IMR-90 (cell line): ENCODE measurements at regions not wholly inside any gene's neighbourhood (a gene's known extent, or its start where the extent isn't known, plus 50 kb on each side); places are given as distances from the start of the nearest gene placed in this dataset.

Experiments
- ATAC-seq: fragments of 200-7000 bp; cut with Tn5 transposase; 2 replicates; pipeline ENCODE4 v1.9.1; 2020; ENCODE audit warnings: low read depth, mild to moderate bottlenecking, moderate library complexity
- BruUV-seq: library from RNA; stranded (reverse); fragments of 400-500 nt; replicated peaks from 2 replicates; lab custom pipeline; 2021; lab: Mats Ljungman, UMichigan
- CTCF ChIA-PET: fragments of 300-600 bp; formaldehyde crosslinking; extraction: SDS; loops from one replicate; lab custom pipeline; 2021; ENCODE audit warnings: antibody characterized with exemption; lab: Yijun Ruan, JAX
- POLR2A ChIA-PET: fragments of 300-600 bp; sonication (Branson Sonifier 250); formaldehyde crosslinking; loops from one replicate; lab custom pipeline; 2022; ENCODE audit warnings: antibody characterized with exemption; ENCODE audit not compliant: unreplicated experiment; lab: Charles Lee
- DNase-seq: peaks from one replicate; pipeline ENCODE4 v3.0.0; 2013
- H2AFZ ChIP-seq: replicated peaks from 2 replicates; pipeline ENCODE3; 2013; ENCODE audit warnings: low read length, mild to moderate bottlenecking; ENCODE audit not compliant: poor library complexity
- H2AK5ac ChIP-seq: 2 replicates; pipeline ENCODE4 v1.6.1; 2013; ENCODE audit warnings: low read depth, low read length, inconsistent platforms
- H2AK9ac ChIP-seq: replicated peaks from 2 replicates; pipeline ENCODE3; 2013; ENCODE audit warnings: mild to moderate bottlenecking, low read depth, low read length, moderate library complexity; ENCODE audit not compliant: poor library complexity
- H2BK120ac ChIP-seq: 2 replicates; pipeline ENCODE4 v1.6.1; 2013; ENCODE audit warnings: low read depth, low read length, inconsistent platforms
- H2BK15ac ChIP-seq: 3 replicates; pipeline ENCODE4 v1.6.1; 2013; ENCODE audit warnings: low read depth, low read length, inconsistent platforms
- H2BK20ac ChIP-seq: 2 replicates; pipeline ENCODE4 v1.6.1; 2013; ENCODE audit warnings: low read depth, mild to moderate bottlenecking, inconsistent platforms, low read length, moderate library complexity
- H2BK5ac ChIP-seq: 2 replicates; pipeline ENCODE4 v1.6.1; 2013; ENCODE audit warnings: mild to moderate bottlenecking, low read depth, low read length, inconsistent platforms; ENCODE audit not compliant: poor library complexity, severe bottlenecking
- H3K14ac ChIP-seq: replicated peaks from 2 replicates; pipeline ENCODE4 v1.6.1; 2013; ENCODE audit warnings: low read depth, low read length, inconsistent platforms
- H3K18ac ChIP-seq: 2 replicates; pipeline ENCODE4 v1.6.1; 2013; ENCODE audit warnings: low read depth, low read length, control low read depth
- H3K23ac ChIP-seq: 2 replicates; pipeline ENCODE4 v1.6.1; 2013; ENCODE audit warnings: low read depth, low read length, inconsistent platforms
- H3K27ac ChIP-seq: 2 replicates; pipeline ENCODE4 v1.5.1; 2013; ENCODE audit warnings: mild to moderate bottlenecking, control low read depth, low read length; ENCODE audit not compliant: insufficient read depth
- H3K27me3 ChIP-seq: 2 replicates; pipeline ENCODE4 v1.6.1; 2013; ENCODE audit warnings: low read length; ENCODE audit not compliant: control insufficient read depth, insufficient read depth
- H3K36me3 ChIP-seq: 2 replicates; pipeline ENCODE4 v1.6.1; 2013; ENCODE audit warnings: low read length, mixed read lengths; ENCODE audit not compliant: control insufficient read depth, insufficient read depth
- H3K4ac ChIP-seq: 2 replicates; pipeline ENCODE4 v1.6.1; 2013; ENCODE audit warnings: low read depth, low read length, inconsistent platforms
- H3K4me1 ChIP-seq: 2 replicates; pipeline ENCODE4 v1.6.1; 2013; ENCODE audit warnings: low read length, mixed read lengths; ENCODE audit not compliant: control insufficient read depth, insufficient read depth
- H3K4me2 ChIP-seq: 2 replicates; pipeline ENCODE4 v1.6.1; 2013; ENCODE audit warnings: low read depth, mild to moderate bottlenecking, control low read depth, low read length, moderate library complexity
- H3K4me3 ChIP-seq: 2 replicates; pipeline ENCODE4 v1.5.1; 2013; ENCODE audit warnings: low read depth, mild to moderate bottlenecking, control low read depth, low read length, moderate library complexity; ENCODE audit not compliant: insufficient read depth
- H3K56ac ChIP-seq: 2 replicates; pipeline ENCODE4 v1.6.1; 2013; ENCODE audit warnings: low read length, inconsistent platforms; ENCODE audit not compliant: insufficient read depth; ENCODE audit errors: extremely low read depth
- H3K79me1 ChIP-seq, 2 experiments: 2 replicates each; pipeline ENCODE4 v1.6.1; 2013; ENCODE audit warnings: low read length in 2 of 2, inconsistent platforms in 1 of 2, low read depth in 1 of 2
- H3K9ac ChIP-seq: 2 replicates; pipeline ENCODE4 v1.6.1; 2013; ENCODE audit warnings: low read depth, low read length, control low read depth
- H3K9me1 ChIP-seq: 2 replicates; pipeline ENCODE4 v1.6.1; 2013; ENCODE audit warnings: low read length, inconsistent platforms; ENCODE audit not compliant: insufficient read depth
- H3K9me3 ChIP-seq: 2 replicates; pipeline ENCODE4 v1.6.1; 2013; ENCODE audit warnings: low read length; ENCODE audit not compliant: control insufficient read depth, insufficient read depth
- H4K20me1 ChIP-seq: 2 replicates; pipeline ENCODE4 v1.6.1; 2013; ENCODE audit warnings: low read length, inconsistent platforms; ENCODE audit not compliant: insufficient read depth
- H4K5ac ChIP-seq: 2 replicates; pipeline ENCODE4 v1.6.1; 2013; ENCODE audit warnings: mild to moderate bottlenecking, low read depth, low read length, control low read depth
- H4K8ac ChIP-seq, 2 experiments: 2 replicates each; pipeline ENCODE4 v1.6.1; 2013; ENCODE audit warnings: low read depth in 2 of 2, low read length in 2 of 2, control low read depth in 1 of 2, inconsistent platforms in 1 of 2
- H4K91ac ChIP-seq: 2 replicates; pipeline ENCODE4 v1.6.1; 2013; ENCODE audit warnings: low read depth, low read length, inconsistent platforms; ENCODE audit not compliant: insufficient read depth
- BHLHE40 ChIP-seq: fragments of 150-350 bp; IDR thresholded peaks from 2 replicates; pipeline ENCODE4 v1.6.1; 2016; ENCODE audit warnings: mild to moderate bottlenecking, low read depth, low read length
- CEBPB ChIP-seq: IDR thresholded peaks from 2 replicates; pipeline ENCODE4 v1.6.1; 2012; ENCODE audit warnings: low read depth, low read length, improper control_type of control experiment
- CHD1 ChIP-seq: IDR thresholded peaks from 2 replicates; pipeline ENCODE4 v1.6.1; 2012; ENCODE audit warnings: low read depth, low read length, improper control_type of control experiment
- CTCF ChIP-seq: conservative IDR thresholded peaks from 2 replicates; pipeline ENCODE4 v1.5.1; 2012; ENCODE audit warnings: mild to moderate bottlenecking, low read depth, low read length, improper control_type of control experiment
- ELK1 ChIP-seq: fragments of 150-350 bp; IDR thresholded peaks from 2 replicates; pipeline ENCODE4 v1.6.1; 2016; ENCODE audit warnings: low read depth, mild to moderate bottlenecking, low read length, moderate library complexity, borderline replicate concordance
- FOS ChIP-seq: fragments of 150-350 bp; IDR thresholded peaks from 2 replicates; pipeline ENCODE4 v1.6.1; 2016; ENCODE audit warnings: low read depth, low read length
- MAFK ChIP-seq: IDR thresholded peaks from 2 replicates; pipeline ENCODE4 v1.6.1; 2012; ENCODE audit warnings: low read depth, low read length, improper control_type of control experiment
- MXI1 ChIP-seq: IDR thresholded peaks from 2 replicates; pipeline ENCODE4 v1.6.1; 2012; ENCODE audit warnings: low read depth, mild to moderate bottlenecking, low read length, moderate library complexity, borderline replicate concordance
- NFE2L2 ChIP-seq: fragments of 150-350 bp; IDR thresholded peaks from 2 replicates; pipeline ENCODE4 v1.6.1; 2016; ENCODE audit warnings: low read depth, mild to moderate bottlenecking, low read length
- RAD21 ChIP-seq: IDR thresholded peaks from 2 replicates; pipeline ENCODE4 v1.6.1; 2012; ENCODE audit warnings: low read length, improper control_type of control experiment
- RCOR1 ChIP-seq: IDR thresholded peaks from 2 replicates; pipeline ENCODE4 v1.6.1; 2012; ENCODE audit warnings: mild to moderate bottlenecking, low read length, improper control_type of control experiment; ENCODE audit not compliant: insufficient replicate concordance
- RFX5 ChIP-seq: IDR thresholded peaks from 2 replicates; pipeline ENCODE4 v1.8.0; 2012; ENCODE audit warnings: low read depth, mild to moderate bottlenecking, low read length, moderate library complexity
- SMC3 ChIP-seq: fragments of 150-350 bp; IDR thresholded peaks from 2 replicates; pipeline ENCODE4 v1.6.1; 2016; ENCODE audit warnings: low read depth, mild to moderate bottlenecking, antibody characterized with exemption, low read length, moderate library complexity
- WGBS, 2 experiments: methylation state at CpG; one replicate each; pipeline versions ENCODE4 v1.1.5 to v1.1.7; 2013; ENCODE audit warnings: missing lambda C conversion rate in 2 of 2; ENCODE audit not compliant: insufficient read length in 1 of 2; ENCODE audit errors: extremely low coverage in 2 of 2; 5-methylcytosine and 5-hydroxymethylcytosine counted together
- dilution Hi-C: fragments of 300-500 bp; cut with HindIII; formaldehyde crosslinking; loops from one replicate; pipeline ENCODE4 v1.14.3; 2018; ENCODE audit warnings: low sequenced_read_pairs; ENCODE audit not compliant: unreplicated experiment
- in situ Hi-C: fragments of 300-500 bp; cut with MboI; formaldehyde crosslinking; loops from 3 replicates; pipeline ENCODE4 v1.14.3; 2019; ENCODE audit warnings: low sequenced_read_pairs, inconsistent platforms, mixed read lengths
- intact Hi-C: fragments of 100-400 bp; cut with micrococcal nuclease; formaldehyde crosslinking; loops from 2 replicates; pipeline ENCODE4 v1.10.0; 2022

- TF ChIP-seq CHD1, result no peak
Observed at GRCh38 chr2:237253046-237253702, 160.8 kb downstream of the COL6A3 start (continued).

- Histone ChIP-seq H3K18ac (peak overlapping the region; percentile 67), H3K27me3 (no peaks in the 10 kb centered on the region), H3K4me3 (no peak overlapping the region), H2AK5ac (peak overlapping the region; percentile 97; the same call in 1 of the 2 replicates), H4K8ac (peak overlapping the region; percentile 39 to 81), H2AK9ac (no peak overlapping the region), H4K91ac (peak overlapping the region; percentile 78), H3K4ac (peak overlapping the region; percentile 92), H3K9ac (no peak overlapping the region; the same call in 1 of the 2 replicates), H3K27ac (peak overlapping the region; percentile 88; the same call in 1 of the 2 replicates), H2BK5ac (peak overlapping the region; percentile 95), H2AFZ (no peak overlapping the region), H2BK15ac (peak overlapping the region; percentile 81; the same call in 2 of the 3 replicates), H4K20me1 (no peaks in the 10 kb centered on the region), H3K14ac (peak overlapping the region; percentile 91), H3K79me1 (peaks cover 17 to 31% of the 10 kb centered on the region in 2 experiments; a peak in 3 of 4 replicates), H2BK120ac (peak overlapping the region; percentile 93), H3K56ac (peak overlapping the region; percentile 67), H3K4me2 (no peak overlapping the region), H3K23ac (peak overlapping the region; percentile 71; the same call in 1 of the 2 replicates), H4K5ac (peak overlapping the region; percentile 87), H3K9me1 (peaks cover 29% of the 10 kb centered on the region), H3K4me1 (peaks cover 40% of the 10 kb centered on the region), H2BK20ac (peak overlapping the region; percentile 90), H3K9me3 (no peaks in the 10 kb centered on the region), H3K36me3 (no peaks in the 10 kb centered on the region)
- in situ Hi-C loops (no loop called here), dilution Hi-C loops (no loop called here), intact Hi-C loops (no loop called here)
- peak; percentile 75 for DNase-seq
- ATAC-seq, result no peak
- WGBS, 2 experiments, result no CpG with 5 or more reads among the region's 2 CpGs
- ChIA-PET CTCF (interaction anchor here (2.5 kb wide), 1 partner anchor 70 kb away, joined by 4 read pairs; no protein-coding TSS in a partner anchor), POLR2A (interaction anchor here (0.8 to 2.8 kb wide), 3 partner anchors 27 to 98 kb away, joined by 4 to 8 read pairs (median 4); no protein-coding TSS in a partner anchor)
- BruUV-seq, result no TSS peak
- TF ChIP-seq MAFK (no peak), NFE2L2 (no peak), RAD21 (no peak), RFX5 (no peak), SMC3 (no peak), CEBPB (no peak), FOS (no peak), BHLHE40 (no peak), ELK1 (no peak), MXI1 (no peak), RCOR1 (no peak), CTCF (no peak)
Observed at GRCh38 chr2:237254369-237254861, 159.5 kb downstream of the COL6A3 start.
